HG02973 (cell line): ENCODE measurements at regions not wholly inside any gene's neighbourhood (a gene's known extent, or its start where the extent isn't known, plus 50 kb on each side); places are given as distances from the start of the nearest gene placed in this dataset.
"Not testable (repeated sequence)": the region's sequence is repeated elsewhere in the genome, so short reads cannot be mapped to it uniquely, and the experiment has no call there.

Source experiments
- ATAC-seq: cut with Tn5 transposase; IDR thresholded peaks from one replicate; pipeline ENCODE4 v1.9.1; 2021; ENCODE audit warnings: moderate library complexity; ENCODE audit not compliant: unreplicated experiment

- ATAC-seq: no peak
Observed at GRCh38 chrX:122269243-122269781, 914.8 kb upstream of the GRIA3 start.

- no peak for ATAC-seq
Observed at GRCh38 chrX:122270809-122271494, 913.1 kb upstream of the GRIA3 start.

GRCh38 chrX:122272011-122272410, 912.1 kb upstream of the GRIA3 start:
- ATAC-seq: no peak

- ATAC-seq: no peak
Observed at GRCh38 chrX:122279746-122280145, 904.3 kb upstream of the GRIA3 start.

- not testable (repeated sequence) for ATAC-seq
Observed at GRCh38 chrX:122299822-122300221, 884.3 kb upstream of the GRIA3 start.

- no peak for ATAC-seq
Observed at GRCh38 chrX:122301491-122301890, 882.6 kb upstream of the GRIA3 start.

- no peak for ATAC-seq
Observed at GRCh38 chrX:122303761-122304160, 880.3 kb upstream of the GRIA3 start.

GRCh38 chrX:122344816-122345215, 839.3 kb upstream of the GRIA3 start:
- ATAC-seq: no peak

- no peak for ATAC-seq
Observed at GRCh38 chrX:122363112-122363795, 820.8 kb upstream of the GRIA3 start.

GRCh38 chrX:122375533-122375932, 808.5 kb upstream of the GRIA3 start:
- not testable (repeated sequence) for ATAC-seq

GRCh38 chrX:122389005-122389404, 795.1 kb upstream of the GRIA3 start:
- no peak for ATAC-seq

GRCh38 chrX:122418758-122419157, 765.3 kb upstream of the GRIA3 start:
- ATAC-seq: no peak

GRCh38 chrX:122421434-122422121, 762.5 kb upstream of the GRIA3 start:
- no peak for ATAC-seq

- ATAC-seq: no peak
Observed at GRCh38 chrX:122422547-122422946, 761.5 kb upstream of the GRIA3 start.

- ATAC-seq: no peak
Observed at GRCh38 chrX:122434942-122435341, 749.1 kb upstream of the GRIA3 start.

- ATAC-seq: no peak
Observed at GRCh38 chrX:122439831-122440230, 744.2 kb upstream of the GRIA3 start.

GRCh38 chrX:122440832-122441231, 743.2 kb upstream of the GRIA3 start:
- ATAC-seq: no peak

- ATAC-seq: no peak
Observed at GRCh38 chrX:122441451-122441850, 742.6 kb upstream of the GRIA3 start.

GRCh38 chrX:122445466-122445865, 738.6 kb upstream of the GRIA3 start:
- no peak for ATAC-seq

- no peak for ATAC-seq
Observed at GRCh38 chrX:122464341-122464740, 719.7 kb upstream of the GRIA3 start.

GRCh38 chrX:122475306-122475705, 708.8 kb upstream of the GRIA3 start:
- ATAC-seq: no peak

- ATAC-seq: no peak
Observed at GRCh38 chrX:122500556-122500955, 683.5 kb upstream of the GRIA3 start.
